ENCODE measurements at regions not wholly inside any gene's neighbourhood (a gene's known extent, or its start where the extent isn't known, plus 50 kb on each side); places are given as distances from the start of the nearest gene placed in this dataset.

- TF ChIP-seq, protein P1, sequence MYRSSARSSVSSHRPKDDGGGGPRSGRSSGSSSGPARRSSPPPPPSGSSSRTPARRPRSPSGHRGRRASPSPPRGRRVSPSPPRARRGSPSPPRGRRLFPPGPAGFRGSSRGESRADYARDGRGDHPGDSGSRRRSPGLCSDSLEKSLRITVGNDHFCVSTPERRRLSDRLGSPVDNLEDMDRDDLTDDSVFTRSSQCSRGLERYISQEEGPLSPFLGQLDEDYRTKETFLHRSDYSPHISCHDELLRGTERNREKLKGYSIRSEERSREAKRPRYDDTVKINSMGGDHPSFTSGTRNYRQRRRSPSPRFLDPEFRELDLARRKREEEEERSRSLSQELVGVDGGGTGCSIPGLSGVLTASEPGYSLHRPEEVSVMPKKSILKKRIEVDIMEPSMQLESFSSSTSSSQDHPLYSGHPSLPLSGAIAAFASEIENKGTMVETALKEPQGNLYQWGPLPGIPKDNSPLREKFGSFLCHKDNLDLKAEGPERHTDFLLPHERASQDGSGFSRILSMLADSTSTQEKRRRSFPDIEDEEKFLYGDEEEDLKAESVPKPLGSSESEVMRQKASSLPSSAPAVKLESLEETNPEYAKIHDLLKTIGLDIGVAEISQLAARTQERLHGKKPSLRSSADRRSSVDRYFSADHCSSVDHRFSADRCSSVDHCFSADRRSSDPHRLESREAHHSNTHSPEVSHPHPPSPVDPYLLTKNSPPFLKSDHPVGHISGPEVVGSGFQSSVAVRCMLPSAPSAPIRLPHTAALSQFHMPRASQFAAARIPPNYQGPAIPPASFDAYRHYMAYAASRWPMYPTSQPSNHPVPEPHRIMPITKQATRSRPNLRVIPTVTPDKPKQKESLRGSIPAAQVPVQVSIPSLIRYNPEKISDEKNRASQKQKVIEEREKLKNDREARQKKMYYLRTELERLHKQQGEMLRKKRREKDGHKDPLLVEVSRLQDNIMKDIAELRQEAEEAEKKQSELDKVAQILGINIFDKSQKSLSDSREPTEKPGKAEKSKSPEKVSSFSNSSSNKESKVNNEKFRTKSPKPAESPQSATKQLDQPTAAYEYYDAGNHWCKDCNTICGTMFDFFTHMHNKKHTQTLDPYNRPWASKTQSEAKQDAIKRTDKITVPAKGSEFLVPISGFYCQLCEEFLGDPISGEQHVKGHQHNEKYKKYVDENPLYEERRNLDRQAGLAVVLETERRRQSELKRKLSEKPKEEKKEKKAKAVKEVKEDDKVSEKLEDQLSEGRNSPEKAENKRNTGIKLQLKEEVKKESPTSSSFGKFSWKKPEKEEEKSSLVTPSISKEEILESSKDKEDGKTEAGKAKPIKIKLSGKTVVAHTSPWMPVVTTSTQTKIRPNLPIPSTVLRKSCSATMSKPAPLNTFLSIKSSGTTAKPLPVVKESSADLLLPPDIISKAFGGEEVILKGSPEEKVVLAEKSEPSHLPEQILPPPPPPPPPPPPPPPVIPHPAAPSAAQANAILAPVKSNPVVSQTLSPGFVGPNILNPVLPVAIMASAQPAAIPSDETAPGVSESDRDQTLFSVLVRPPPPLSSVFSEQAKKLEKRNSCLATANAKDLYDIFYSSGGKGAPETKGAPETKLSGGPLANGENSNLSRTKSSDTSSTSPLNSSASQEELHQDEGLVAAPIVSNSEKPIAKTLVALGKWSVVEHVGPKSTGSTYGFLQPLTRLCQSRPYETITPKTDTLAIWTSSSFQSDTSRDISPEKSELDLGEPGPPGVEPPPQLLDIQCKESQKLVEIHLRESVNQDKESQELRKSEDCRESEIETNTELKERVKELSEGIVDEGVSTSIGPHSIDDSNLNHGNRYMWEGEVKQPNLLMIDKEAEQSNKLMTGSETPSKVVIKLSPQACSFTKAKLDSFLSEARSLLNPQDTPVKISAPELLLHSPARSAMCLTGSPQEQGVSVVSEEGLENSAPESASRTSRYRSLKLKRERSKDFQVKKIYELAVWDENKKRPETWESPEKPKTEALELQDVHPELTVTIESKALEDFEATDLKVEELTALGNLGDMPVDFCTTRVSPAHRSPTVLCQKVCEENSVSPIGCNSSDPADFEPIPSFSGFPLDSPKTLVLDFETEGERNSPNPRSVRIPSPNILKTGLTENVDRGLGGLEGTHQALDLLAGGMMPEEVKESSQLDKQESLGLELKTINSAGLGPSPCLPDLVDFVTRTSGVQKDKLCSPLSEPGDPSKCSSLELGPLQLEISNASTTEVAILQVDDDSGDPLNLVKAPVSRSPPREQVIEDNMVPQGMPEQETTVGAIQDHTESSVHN (IDR thresholded peaks at IDR 0.05; ENCODE audit: borderline replicate concordance in 1 of 2, low read depth in 1 of 2), result no peak
- TF ChIP-seq ARID1B (IDR thresholded peaks at IDR 0.05) (no peak), ILK (tag; IDR thresholded peaks at IDR 0.05; ENCODE audit: borderline replicate concordance, low read depth) (no peak), ZC3H11A (IDR thresholded peaks at IDR 0.05; ENCODE audit: low read depth, low read length) (no peak)
- TF ChIP-seq, protein P2, sequence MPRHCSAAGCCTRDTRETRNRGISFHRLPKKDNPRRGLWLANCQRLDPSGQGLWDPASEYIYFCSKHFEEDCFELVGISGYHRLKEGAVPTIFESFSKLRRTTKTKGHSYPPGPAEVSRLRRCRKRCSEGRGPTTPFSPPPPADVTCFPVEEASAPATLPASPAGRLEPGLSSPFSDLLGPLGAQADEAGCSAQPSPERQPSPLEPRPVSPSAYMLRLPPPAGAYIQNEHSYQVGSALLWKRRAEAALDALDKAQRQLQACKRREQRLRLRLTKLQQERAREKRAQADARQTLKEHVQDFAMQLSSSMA (CRISPR knock-in tag; IDR thresholded peaks at IDR 0.05), result no peak
Measured at GRCh38 chr13:20312292-20312691, 80.2 kb upstream of the GJB6 start (continued).
